Breast epithelium (tissue), 3 donors: ENCODE measurements at regions not wholly inside any gene's neighbourhood (a gene's known extent, or its start where the extent isn't known, plus 50 kb on each side); places are given as distances from the start of the nearest gene placed in this dataset.

Experiments used
- POLR2A ChIP-seq: fragments of 450-650 bp; IDR thresholded peaks from one replicate; pipeline ENCODE4 v1.6.1; 2016; ENCODE audit warnings: antibody characterized with exemption, mild to moderate bottlenecking, moderate library complexity
- POLR2AphosphoS5 ChIP-seq, 3 donors: sonication (generic); formaldehyde crosslinking; IDR thresholded peaks; one replicate each; pipeline ENCODE4 v1.6.1; 2017; ENCODE audit warnings: antibody characterized with exemption in 3 of 3
- TF ChIP-seq, protein P1 (sequence below), 3 donors: fragments of 450-650 bp; IDR thresholded peaks; one replicate each; pipeline ENCODE4 v1.5.1; 2016 to 2017; ENCODE audit warnings: antibody characterized with exemption in 3 of 3, mild to moderate bottlenecking in 3 of 3, moderate library complexity in 3 of 3

DNA sequence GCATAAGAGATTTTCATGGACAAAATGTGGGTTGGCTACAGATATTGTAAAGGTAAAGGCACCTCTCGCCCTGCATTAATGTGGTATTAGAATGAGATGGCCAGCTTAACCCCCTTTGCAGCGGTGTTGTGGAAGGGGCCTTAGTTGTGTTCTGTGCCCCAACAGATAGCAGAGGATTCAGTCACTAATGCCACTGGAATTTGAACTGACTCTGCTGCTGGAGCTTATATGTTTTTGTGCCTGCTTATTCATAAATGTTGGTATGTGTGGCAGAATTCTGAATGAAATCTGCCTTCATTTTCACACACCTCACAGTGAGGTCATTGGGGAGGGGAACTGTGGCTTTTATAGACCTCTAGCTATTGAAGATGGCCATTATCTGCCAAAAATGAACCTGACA lies 90.7 kb upstream of the ITGA6 start:
- TF ChIP-seq, protein P1, sequence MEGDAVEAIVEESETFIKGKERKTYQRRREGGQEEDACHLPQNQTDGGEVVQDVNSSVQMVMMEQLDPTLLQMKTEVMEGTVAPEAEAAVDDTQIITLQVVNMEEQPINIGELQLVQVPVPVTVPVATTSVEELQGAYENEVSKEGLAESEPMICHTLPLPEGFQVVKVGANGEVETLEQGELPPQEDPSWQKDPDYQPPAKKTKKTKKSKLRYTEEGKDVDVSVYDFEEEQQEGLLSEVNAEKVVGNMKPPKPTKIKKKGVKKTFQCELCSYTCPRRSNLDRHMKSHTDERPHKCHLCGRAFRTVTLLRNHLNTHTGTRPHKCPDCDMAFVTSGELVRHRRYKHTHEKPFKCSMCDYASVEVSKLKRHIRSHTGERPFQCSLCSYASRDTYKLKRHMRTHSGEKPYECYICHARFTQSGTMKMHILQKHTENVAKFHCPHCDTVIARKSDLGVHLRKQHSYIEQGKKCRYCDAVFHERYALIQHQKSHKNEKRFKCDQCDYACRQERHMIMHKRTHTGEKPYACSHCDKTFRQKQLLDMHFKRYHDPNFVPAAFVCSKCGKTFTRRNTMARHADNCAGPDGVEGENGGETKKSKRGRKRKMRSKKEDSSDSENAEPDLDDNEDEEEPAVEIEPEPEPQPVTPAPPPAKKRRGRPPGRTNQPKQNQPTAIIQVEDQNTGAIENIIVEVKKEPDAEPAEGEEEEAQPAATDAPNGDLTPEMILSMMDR (IDR thresholded peaks at IDR 0.05): no peak
- no peak for TF ChIP-seq POLR2A
- TF ChIP-seq POLR2AphosphoS5 (IDR thresholded peaks at IDR 0.05): no peak
